ENCODE measurements at regions not wholly inside any gene's neighbourhood (a gene's known extent, or its start where the extent isn't known, plus 50 kb on each side); places are given as distances from the start of the nearest gene placed in this dataset.

DNA sequence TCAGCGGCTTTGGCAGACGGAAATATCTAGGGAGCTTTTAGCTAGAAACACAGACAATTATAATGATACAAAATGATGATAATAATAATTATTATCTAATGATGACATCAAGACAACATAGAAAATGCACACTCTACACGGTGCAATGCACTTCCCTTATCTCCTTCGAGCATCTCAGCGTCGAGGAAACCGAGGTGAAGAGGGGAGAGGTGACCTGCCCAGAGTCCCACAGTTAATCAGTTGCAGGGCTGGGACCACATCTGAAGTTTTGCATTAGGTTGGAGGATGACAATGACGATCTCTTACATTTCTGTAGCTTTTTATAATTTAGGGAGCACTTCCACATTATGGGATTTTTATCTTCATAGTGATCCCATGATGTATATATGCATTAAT is 130.2 kb downstream of the PAPOLA start:
- H3K4me1 Mint-ChIP-seq: no peaks in the 10 kb centered on the region
- no peak for ATAC-seq
- DNase-seq: no peak
- H3K27me3 Mint-ChIP-seq: no peaks in the 10 kb centered on the region
- H3K27ac Mint-ChIP-seq: no peak overlapping the region
- no peaks in the 10 kb centered on the region for H3K9me3 Mint-ChIP-seq
- no peak overlapping the region for H3K4me3 Mint-ChIP-seq

DNA sequence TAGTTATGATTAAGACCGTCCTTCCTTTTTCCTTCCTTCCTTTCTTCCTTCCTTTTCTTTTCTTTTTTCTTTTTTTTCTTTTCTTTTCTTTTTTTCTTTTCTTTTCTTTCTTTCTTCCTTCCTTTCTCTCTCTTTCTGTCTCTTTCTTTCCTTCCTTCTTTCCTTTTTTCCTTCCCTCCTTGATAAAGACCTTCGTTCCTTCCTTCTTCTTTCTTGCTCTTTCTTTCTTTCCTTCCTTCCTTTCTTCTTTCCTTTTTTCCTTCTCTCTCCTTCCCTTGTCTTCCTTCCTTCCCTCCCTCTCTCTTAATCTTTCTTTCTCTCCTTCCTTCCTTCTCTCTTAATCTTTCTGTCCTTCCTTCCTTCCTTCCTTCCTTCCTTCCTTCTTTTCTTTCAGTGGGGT is 130.9 kb downstream of the PAPOLA start:
- H3K27me3 Mint-ChIP-seq: no peaks in the 10 kb centered on the region
- no peaks in the 10 kb centered on the region for H3K9me3 Mint-ChIP-seq
- no peak overlapping the region for H3K27ac Mint-ChIP-seq
- ATAC-seq (no peak), DNase-seq (no peak)
- no peak overlapping the region for H3K4me3 Mint-ChIP-seq
- H3K4me1 Mint-ChIP-seq: no peaks in the 10 kb centered on the region

DNA sequence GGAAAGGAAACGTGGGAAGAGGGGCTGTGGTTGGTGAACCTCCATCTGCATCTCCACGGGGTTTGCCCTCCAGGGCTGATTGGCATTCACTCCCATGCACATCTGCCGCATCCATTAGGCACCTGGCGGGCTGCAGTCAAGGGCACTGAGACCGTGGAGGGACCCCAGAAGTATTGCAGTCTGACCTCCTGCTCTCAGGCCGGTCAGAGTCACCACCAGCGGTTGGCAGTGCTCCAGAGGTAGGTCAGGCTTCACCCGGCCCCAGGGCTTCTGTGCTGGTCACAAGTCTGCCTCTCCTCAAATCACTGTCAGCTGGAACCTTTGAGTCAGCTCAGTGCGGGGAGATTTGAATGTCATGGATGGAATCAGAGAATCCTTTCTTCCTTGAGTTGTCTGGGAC is 132.3 kb downstream of the PAPOLA start:
- ATAC-seq (no peak), DNase-seq (no peak)
- no peaks in the 10 kb centered on the region for H3K9me3 Mint-ChIP-seq
- no peak overlapping the region for H3K4me3 Mint-ChIP-seq
- H3K4me1 Mint-ChIP-seq: no peaks in the 10 kb centered on the region
- H3K27ac Mint-ChIP-seq: no peak overlapping the region
- no peaks in the 10 kb centered on the region for H3K27me3 Mint-ChIP-seq

DNA sequence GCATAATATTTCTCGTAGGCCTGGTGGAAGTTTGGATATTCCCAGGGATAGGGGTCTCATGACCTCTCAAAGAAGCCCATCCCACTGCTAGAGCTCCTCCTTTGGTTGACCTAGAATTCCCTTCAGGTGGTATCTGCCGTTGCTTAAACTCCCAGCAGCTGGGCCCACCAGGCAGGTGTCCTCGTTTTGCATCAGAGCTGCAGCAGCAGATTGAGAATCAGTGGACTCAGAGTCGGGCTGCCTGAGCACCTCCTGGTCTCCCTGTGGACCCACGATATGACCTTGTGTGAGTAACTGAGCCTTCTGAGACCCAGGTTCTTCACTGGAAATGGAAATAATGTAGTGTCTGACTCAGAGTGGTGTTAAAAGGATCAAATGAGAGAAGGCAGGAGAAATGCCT is 132.7 kb downstream of the PAPOLA start:
- no peak overlapping the region for H3K4me3 Mint-ChIP-seq
- no peak overlapping the region for H3K27ac Mint-ChIP-seq
- H3K9me3 Mint-ChIP-seq: no peaks in the 10 kb centered on the region
- H3K27me3 Mint-ChIP-seq: no peaks in the 10 kb centered on the region
- no peak for ATAC-seq
- no peak for DNase-seq
- no peaks in the 10 kb centered on the region for H3K4me1 Mint-ChIP-seq

DNA sequence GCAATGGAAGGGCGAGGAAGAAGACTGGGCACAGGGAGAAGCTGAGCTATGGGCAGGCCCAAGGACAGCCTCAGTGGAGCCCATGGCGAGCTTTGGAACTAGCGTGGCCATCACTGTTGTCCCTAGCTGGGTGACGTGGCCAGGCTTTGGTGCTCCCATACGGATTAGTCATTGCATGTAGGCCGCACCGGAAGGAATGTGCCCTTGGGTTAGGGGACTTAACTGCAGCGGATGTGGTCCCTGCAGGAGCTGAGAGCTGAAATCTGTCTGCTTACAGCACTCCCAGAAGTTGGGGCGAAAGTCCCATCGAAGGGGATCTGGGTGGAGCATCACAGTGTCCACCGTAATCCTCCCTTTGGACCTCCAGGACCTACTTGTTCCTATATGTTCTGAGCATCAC is 133.7 kb downstream of the PAPOLA start:
- no peaks in the 10 kb centered on the region for H3K4me1 Mint-ChIP-seq
- H3K9me3 Mint-ChIP-seq: no peaks in the 10 kb centered on the region
- ATAC-seq: no peak
- H3K4me3 Mint-ChIP-seq: no peak overlapping the region
- no peak for DNase-seq
- no peak overlapping the region for H3K27ac Mint-ChIP-seq
- no peaks in the 10 kb centered on the region for H3K27me3 Mint-ChIP-seq

DNA sequence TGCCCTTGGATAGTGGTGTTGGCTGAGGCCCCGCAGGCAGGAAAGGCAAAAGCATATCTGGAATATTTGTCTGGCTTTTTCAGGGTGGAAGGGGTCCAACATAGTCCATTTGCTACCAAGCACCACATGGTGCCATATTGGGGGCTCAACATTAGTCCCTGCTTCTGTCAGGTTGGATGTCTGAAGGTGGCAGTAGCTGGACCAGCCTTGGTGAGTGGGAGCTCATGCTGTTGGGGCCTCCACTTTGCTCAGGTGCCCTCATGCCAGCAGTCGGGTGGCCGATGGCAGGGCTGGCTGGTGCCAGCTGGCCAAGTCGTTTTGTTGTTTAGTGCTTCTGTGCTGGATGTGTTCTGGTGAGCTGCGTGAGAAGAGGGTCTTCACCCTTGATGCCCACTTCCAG is 135.3 kb downstream of the PAPOLA start:
- no peak overlapping the region for H3K4me3 Mint-ChIP-seq
- ATAC-seq: no peak
- H3K27me3 Mint-ChIP-seq: no peaks in the 10 kb centered on the region
- no peak for DNase-seq
- H3K4me1 Mint-ChIP-seq: no peaks in the 10 kb centered on the region
- H3K9me3 Mint-ChIP-seq: no peaks in the 10 kb centered on the region
- H3K27ac Mint-ChIP-seq: no peak overlapping the region

DNA sequence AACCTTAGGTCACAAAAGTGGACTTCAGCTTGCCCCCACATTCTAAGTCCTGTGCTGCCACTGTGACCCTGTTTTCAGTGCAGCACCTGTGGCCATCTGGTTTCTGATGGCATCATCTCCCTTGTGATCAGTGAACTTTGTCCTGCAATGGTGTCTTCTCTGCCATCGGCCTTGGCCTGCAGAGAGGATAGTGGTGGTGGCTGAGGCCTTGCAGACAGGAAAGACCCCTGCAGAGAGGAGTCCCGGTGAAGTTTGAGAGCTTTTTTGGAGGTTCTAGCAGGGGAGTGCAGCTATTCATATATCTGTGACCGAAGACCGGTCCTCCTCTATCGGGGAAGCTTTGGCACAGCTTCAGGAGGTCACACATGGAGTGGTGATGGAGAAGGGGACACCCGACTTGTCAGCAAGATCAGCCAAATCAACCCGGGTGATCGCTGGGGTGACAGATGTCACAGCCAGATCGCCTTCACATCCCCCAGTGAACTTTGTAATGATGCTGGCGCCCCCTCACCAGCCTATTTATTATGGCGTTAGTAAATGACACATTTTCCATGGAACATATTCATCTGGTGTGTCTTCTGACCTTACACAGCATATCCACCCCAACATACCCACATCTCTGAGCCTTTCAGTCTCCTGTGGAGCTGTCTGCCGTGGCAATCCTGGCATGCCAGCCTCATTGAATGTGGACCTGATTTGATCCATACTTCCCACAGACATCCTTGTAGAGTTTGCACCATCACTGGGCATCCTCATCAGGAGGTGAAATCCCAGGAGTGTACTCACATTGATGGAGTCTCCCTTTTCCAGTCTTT is 136.1 kb downstream of the PAPOLA start:
- Mint-ChIP-seq H3K27ac (no peak overlapping the region), H3K27me3 (no peaks in the 10 kb centered on the region), H3K9me3 (no peaks in the 10 kb centered on the region), H3K4me1 (no peaks in the 10 kb centered on the region), H3K4me3 (no peak overlapping the region)
- ATAC-seq (no peak), DNase-seq (no peak)

DNA sequence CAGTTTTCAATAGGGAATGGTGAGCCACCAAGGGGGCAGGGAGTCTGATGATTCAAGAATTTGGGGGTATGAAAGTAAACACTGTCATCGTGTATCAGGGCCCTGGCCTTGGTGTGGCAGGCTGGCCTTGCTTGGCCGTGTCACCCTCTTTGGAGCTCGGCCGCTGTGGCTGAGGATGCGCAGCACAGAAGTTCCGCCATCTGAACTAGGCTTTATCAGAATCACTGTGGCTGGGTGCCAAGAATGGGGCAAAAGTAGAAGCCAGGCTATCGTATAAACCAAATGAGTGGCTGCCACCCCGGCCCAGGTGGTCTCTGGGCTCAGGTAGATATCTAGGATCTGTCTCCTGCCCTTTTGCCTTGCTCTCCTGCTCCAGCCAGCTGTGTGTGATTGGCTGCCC is 137.4 kb downstream of the PAPOLA start:
- Mint-ChIP-seq H3K4me3 (no peak overlapping the region), H3K27ac (no peak overlapping the region), H3K4me1 (no peaks in the 10 kb centered on the region), H3K27me3 (no peaks in the 10 kb centered on the region), H3K9me3 (no peaks in the 10 kb centered on the region)
- ATAC-seq (no peak), DNase-seq (no peak)

DNA sequence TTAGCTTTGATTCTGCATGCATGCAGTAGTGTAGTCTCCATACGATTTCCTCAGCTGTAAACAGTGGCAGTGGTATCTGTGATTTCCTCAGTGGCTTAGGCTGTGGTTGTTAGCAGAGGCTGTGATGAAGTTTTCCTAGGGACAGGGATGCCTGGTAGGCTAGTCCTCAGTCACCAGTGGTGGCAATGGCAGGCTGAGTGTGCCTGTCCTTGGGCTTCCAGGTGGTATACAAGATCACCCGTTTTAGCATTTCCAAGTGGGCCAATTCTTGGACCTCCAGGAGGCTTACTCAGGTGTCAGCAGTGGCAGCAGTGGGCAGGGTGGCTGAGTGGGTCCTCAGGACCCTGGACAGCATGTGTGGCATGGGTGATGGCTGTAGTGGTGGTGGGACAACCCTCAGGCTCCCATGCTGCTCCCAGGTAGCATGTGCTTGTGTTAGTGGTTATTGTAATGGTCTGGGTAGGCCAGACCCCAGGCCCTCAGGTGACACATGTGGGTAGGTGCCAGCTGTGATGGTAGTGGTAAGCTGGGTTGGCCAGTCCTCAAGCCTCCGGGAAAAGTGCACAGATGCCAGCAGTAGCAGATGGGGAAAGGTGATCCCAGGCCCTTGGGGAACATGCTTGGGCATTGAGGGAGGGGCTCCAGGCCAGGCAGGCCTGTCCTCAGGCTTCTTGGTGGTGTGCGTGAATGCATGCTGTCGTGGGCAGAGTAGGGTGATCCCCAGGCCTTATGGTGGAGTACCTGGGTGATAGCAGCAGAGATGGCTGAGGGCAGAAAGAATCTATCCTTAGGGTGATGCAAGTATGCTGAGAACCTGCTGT is 146.5 kb downstream of the PAPOLA start:
- Mint-ChIP-seq H3K4me1 (no peaks in the 10 kb centered on the region), H3K27me3 (peaks cover 18% of the 10 kb centered on the region), H3K9me3 (peaks cover 15 to 26% of the 10 kb centered on the region in 2 donors), H3K27ac (no peak overlapping the region), H3K4me3 (no peak overlapping the region)
- no peak for ATAC-seq
- DNase-seq: no peak

DNA sequence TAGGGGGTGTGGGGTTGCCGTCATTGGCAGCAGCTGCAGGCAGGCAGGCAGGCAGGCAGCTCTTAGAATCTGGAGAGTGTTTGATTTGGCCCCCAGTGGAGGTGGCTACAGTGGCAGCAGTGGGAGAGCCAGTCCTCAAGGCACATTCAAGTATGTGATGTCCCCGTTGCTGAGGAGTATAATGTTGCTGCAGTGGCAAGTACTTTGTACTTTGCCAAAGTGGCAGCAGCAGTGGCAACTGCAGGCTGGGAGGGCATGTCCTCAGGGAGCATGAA is 147.1 kb downstream of the PAPOLA start:
- peaks cover 15 to 26% of the 10 kb centered on the region in 2 donors for H3K9me3 Mint-ChIP-seq
- peaks cover 18% of the 10 kb centered on the region for H3K27me3 Mint-ChIP-seq
- no peak for DNase-seq
- H3K4me1 Mint-ChIP-seq: no peaks in the 10 kb centered on the region
- ATAC-seq: no peak
- H3K4me3 Mint-ChIP-seq: no peak overlapping the region
- no peak overlapping the region for H3K27ac Mint-ChIP-seq

DNA sequence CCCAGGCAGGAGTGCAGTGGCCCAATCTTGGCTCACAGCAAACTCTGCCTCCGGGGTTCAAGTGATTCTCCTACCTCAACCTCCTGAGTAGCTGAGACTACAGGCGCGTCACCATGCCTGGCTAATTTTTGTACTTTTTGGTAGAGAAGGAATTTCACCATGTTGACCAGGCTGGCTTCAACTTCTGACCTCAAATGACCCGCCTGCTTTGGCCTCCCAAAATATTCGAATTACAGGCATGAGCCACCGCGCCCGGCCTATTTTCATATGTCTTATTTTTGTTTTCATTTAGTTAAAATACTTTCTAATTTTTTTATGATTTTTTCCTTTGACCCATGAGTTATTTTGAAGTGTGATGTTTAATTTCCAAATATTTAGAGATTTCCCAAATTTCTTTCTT is 143.6 kb upstream of the VRK1 start:
- H3K4me1 Mint-ChIP-seq: no peaks in the 10 kb centered on the region
- H3K27me3 Mint-ChIP-seq: peaks cover 25% of the 10 kb centered on the region
- no peak overlapping the region for H3K4me3 Mint-ChIP-seq
- DNase-seq (no peak), ATAC-seq (no peak)
- H3K9me3 Mint-ChIP-seq: peaks cover under 1 to 8% of the 10 kb centered on the region in 2 donors
- no peak overlapping the region for H3K27ac Mint-ChIP-seq

DNA sequence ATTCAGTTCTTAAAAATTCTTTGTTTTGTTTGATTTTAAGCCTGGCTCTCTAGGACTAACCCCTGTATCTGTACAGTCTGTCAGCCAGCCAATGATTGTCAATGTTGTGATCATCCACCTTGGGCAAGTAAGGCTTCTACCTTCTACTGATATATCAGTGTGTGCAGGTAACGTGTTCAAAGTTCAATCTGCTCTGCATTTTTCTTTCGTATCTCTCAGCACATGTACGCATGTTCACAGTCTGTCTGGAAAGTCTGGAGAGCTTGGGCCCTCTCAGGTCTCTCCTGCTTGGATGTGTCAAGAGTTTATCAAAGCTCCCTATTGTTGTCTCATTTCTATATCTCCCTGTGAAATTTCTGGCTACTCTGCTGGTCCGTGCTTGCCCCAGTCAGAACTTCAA is 138.6 kb upstream of the VRK1 start:
- H3K27me3 Mint-ChIP-seq: peaks cover 47% of the 10 kb centered on the region
- ATAC-seq (no peak), DNase-seq (no peak)
- H3K4me1 Mint-ChIP-seq: no peaks in the 10 kb centered on the region
- H3K27ac Mint-ChIP-seq: no peak overlapping the region
- peaks cover 0 to 5% of the 10 kb centered on the region in 2 donors for H3K9me3 Mint-ChIP-seq
- H3K4me3 Mint-ChIP-seq: no peak overlapping the region

DNA sequence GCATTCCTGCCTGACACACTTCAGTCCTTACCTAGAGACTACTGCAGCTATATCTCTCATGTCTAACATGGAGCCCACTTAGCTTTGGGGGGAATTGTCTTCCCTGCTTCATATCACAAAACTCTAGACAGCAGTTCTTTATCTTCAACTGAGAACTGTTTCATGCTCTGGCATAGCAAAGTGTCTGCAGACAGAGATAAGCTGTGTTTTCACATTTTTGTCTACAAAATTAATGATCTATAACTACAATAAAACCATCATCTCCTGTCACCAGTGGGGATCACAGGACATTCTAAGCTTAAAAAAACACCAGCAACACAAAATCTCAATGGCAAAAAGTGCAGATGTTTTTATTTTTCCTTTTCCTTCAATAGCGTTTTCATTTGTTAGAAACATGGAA is 137.1 kb upstream of the VRK1 start:
- Mint-ChIP-seq H3K4me1 (no peaks in the 10 kb centered on the region), H3K9me3 (peaks cover 0 to 5% of the 10 kb centered on the region in 2 donors), H3K27ac (no peak overlapping the region), H3K4me3 (no peak overlapping the region), H3K27me3 (peaks cover 50% of the 10 kb centered on the region)
- no peak for ATAC-seq
- DNase-seq: no peak

DNA sequence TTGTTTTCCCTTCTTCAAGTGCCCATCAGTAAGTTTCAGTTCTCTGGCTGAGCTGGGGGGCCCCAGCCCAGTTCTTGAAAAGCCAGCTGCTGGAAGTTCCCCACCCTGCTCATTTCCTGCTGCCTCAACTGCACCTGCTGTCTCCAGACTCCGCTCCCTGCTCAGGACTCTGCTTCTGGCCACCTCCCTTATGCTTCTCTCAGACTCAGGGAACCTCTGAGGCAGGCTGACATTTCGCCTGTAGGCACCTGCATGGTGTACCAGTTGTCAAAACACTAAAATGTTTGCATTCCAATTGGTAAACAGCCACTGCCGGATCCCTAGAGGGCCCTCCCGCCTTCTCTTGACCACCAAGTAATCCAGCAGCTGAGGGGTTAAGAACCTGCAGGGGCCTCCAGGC is 136.5 kb upstream of the VRK1 start:
- no peak overlapping the region for H3K4me3 Mint-ChIP-seq
- peaks cover 0 to 5% of the 10 kb centered on the region in 2 donors for H3K9me3 Mint-ChIP-seq
- no peaks in the 10 kb centered on the region for H3K4me1 Mint-ChIP-seq
- DNase-seq (no peak), ATAC-seq (no peak)
- H3K27me3 Mint-ChIP-seq: peaks cover 47% of the 10 kb centered on the region
- H3K27ac Mint-ChIP-seq: no peak overlapping the region

DNA sequence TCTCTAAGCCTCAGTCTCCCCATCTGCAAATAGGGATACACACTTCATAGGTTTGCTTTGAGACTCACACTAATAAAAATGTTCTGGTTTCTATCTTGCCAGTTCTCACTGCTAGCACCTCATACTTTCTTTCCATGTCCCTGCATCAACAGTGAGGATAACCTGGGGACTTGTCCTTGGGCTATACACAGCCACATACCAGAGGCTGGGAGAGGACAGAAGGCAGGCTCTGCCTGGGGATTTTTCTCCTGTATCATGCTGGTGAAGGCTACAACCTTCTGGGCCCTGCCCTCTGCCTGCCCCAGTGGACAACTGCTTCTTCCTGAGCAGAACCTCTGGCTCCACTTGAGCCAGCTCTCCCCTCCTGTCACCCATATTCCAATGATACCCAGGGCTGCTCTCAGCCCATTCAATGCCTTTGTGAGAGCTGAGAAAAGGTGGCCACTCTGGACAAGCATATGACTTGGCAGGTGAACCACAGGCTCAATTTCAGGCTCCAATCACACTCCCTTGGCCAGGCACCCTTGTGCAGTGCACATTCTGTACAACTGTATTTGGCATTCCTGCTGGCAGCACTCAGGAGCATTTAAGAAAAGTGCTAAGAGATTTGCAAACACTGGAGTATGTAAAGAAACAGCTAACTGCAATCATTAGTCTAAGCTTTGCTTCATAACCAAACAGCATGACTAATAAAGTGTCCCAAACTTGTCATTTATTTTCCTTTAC is 135.8 kb upstream of the VRK1 start:
- no peak for ATAC-seq
- Mint-ChIP-seq H3K27me3 (peaks cover 51% of the 10 kb centered on the region), H3K9me3 (peaks cover 0 to 5% of the 10 kb centered on the region in 2 donors), H3K27ac (no peak overlapping the region), H3K4me1 (no peaks in the 10 kb centered on the region), H3K4me3 (no peak overlapping the region)
- DNase-seq: no peak
